Erythroblast (primary cell): ENCODE measurements at regions not wholly inside any gene's neighbourhood (a gene's known extent, or its start where the extent isn't known, plus 50 kb on each side); places are given as distances from the start of the nearest gene placed in this dataset.

Experiments
- DNase-seq, 2 experiments: peaks; one replicate each; lab custom pipeline; 2025; lab: John Stamatoyannopoulos, UW
- GATA1 ChIP-seq: IDR thresholded peaks from 2 replicates; pipeline ENCODE4 v1.6.1; 2011; ENCODE audit warnings: low read depth, mild to moderate bottlenecking, control low read depth, low read length, moderate library complexity
- POLR2A ChIP-seq: IDR thresholded peaks from 2 replicates; pipeline ENCODE4 v1.6.1; 2011; ENCODE audit warnings: mild to moderate bottlenecking, low read length

- TF ChIP-seq POLR2A (no peak), GATA1 (no peak)
- DNase-seq: no peak
Observed at GRCh38 chr1:95426772-95427171, 192.8 kb downstream of the RWDD3 start.

DNA sequence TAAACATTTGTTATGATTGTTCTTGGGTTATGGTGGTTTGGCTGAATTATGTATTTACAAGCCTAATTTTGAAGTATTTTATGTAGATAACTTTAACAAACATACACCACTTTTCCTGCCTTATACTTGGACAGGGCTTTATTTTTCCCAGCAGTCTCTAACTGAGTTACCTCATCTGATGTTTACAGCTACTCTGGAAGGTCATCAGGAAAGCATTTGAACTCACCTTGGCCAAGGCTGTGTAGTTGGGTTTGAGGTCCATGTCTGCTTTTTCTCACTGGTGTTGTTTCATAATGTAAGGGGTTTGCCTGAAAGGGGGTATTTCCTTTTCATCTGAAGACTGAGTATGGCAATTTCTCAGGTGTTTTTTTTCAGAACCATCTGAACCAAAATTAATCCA is 193.5 kb downstream of the RWDD3 start:
- TF ChIP-seq POLR2A: no peak
- no peak for TF ChIP-seq GATA1
- no peak for DNase-seq

GRCh38 chr1:95431235-95431634 is 197.2 kb downstream of the RWDD3 start:
- DNase-seq: no peak
- TF ChIP-seq POLR2A (no peak), GATA1 (no peak)

DNA sequence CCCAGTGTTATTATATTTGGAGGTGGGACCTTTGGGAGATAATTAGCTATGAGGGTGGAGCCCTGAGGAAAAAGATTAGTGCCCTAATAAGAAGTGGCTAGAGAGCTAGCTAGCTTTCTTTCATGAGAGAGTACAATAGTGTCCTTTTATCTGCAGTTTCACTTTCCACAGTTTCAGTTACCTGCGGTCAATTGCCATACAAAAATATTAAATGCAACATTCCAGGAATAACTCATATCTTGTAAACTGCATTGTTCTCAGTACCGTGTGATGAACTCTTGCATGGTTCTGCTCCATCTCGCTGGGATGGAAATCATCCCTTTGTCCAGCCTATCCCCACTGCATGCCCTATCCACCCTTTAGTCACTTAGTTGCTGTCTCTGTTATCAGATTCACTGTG is 201.6 kb downstream of the RWDD3 start:
- TF ChIP-seq POLR2A (no peak), GATA1 (no peak)
- DNase-seq: no peak

DNA sequence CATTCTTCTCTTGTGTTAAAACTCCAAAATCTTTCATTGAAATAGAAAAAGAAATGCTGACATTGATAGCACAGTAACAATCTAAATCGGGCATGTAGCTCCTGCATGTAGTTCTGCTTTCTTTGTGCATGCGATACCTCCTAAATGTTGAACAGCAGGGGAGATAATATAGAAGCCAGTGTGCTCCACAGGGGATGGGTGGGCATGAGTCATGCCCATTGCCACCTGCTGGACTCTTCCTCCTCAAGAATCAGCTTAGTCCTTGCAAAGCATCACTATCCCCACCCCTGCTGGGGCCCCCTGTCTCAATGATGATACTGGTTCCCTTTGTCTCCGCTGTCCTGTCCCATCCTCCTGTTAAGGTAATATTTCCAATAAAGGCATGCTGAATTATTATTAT is 203.0 kb downstream of the RWDD3 start:
- no peak for DNase-seq

GRCh38 chr1:95437781-95438180 is 203.8 kb downstream of the RWDD3 start:
- no peak for DNase-seq
- TF ChIP-seq POLR2A (no peak), GATA1 (no peak)

More for the DNA sequence above, 203.0 kb downstream of the RWDD3 start:
- TF ChIP-seq POLR2A: no peak
- TF ChIP-seq GATA1: no peak

GRCh38 chr1:95438218-95438948 is 204.4 kb downstream of the RWDD3 start:
- TF ChIP-seq GATA1: no peak
- no peak for TF ChIP-seq POLR2A
- no peak for DNase-seq

GRCh38 chr1:95440511-95440910 is 206.5 kb downstream of the RWDD3 start:
- TF ChIP-seq GATA1: no peak
- TF ChIP-seq POLR2A: no peak
- DNase-seq: no peak

GRCh38 chr1:95449516-95449915 is 215.5 kb downstream of the RWDD3 start:
- TF ChIP-seq POLR2A (no peak), GATA1 (no peak)
- DNase-seq: no peak

- DNase-seq: peak; percentile 10 to 22
- TF ChIP-seq POLR2A (no peak), GATA1 (no peak)
Observed at GRCh38 chr1:95451054-95451453, 217.0 kb downstream of the RWDD3 start.

DNA sequence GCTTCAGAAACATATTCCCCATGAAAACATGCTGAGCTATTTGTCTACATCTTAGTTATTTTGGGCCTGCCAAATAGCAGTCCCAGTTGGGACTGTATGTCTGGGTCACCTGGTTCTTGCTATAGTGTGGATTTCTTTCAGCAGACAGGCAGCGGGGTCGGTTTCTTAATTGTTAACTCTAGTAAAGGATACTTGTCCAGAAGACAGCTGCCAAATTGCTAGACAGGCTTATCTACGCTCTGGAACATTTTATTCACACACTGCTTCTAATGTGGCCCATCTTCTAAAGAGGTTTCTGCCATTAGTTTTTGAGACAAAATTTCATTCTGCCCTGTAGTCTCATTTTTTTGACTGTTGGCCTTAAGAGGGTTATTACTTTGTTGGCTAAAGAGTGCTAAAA is 217.9 kb downstream of the RWDD3 start:
- no peak for TF ChIP-seq GATA1
- no peak for TF ChIP-seq POLR2A
- DNase-seq: no peak

DNA sequence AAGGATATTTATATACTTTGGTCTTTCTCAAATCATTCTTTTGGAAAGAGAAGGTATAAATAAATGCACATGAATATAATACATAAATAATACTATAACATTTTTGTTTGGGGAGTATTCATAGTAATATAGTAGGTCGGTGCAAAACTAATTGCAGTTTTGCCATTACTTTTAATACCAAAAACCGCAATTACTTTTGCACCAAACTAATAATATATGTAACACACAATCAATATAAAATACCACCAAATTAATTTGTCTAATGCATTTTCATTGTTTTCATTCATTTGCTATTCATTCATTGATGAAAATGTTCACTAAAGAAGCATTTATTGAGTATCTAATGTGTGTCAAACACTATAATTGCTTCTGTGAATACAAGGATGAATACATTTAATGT is 219.0 kb downstream of the RWDD3 start:
- TF ChIP-seq POLR2A (no peak), GATA1 (no peak)
- DNase-seq: no peak

GRCh38 chr1:95467036-95467435 is 233.0 kb downstream of the RWDD3 start:
- no peak for TF ChIP-seq GATA1
- no peak for TF ChIP-seq POLR2A
- no peak for DNase-seq

DNA sequence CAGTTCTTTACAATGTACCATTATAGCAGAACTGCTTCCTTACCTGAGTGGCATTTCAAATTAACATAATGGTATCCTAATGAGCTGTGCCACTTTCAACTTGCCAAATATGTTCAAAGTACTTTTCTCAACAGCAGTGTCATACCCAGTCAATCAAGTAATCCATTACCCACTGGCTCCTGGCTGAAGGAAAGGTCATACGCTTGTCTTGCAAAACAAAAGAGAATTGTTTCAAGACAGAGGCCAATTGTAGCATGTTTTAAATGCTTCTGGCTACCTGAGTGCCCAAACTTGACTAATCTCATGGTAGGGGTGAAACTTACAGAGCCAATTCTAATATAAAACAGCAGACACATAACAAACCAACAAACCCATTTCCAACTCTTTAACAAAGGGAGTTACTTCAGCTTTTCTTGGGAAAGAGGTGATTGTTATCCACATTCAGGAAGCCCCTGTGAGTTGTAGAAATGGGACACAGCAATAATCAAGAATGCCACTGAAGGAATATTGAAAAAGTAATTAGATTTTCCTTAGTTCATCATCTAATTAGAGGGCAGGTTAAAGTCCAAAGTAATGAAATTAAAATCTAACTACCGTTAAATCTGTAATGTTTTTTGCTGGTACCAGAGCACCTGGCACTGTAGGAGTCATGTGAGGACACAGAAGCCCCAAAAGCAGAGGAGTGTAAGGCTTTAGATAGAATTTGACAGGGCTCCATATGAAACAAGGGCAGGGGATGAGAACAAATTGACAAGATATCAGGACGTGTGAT is 241.9 kb downstream of the RWDD3 start:
- DNase-seq: no peak
- TF ChIP-seq GATA1: no peak
- no peak for TF ChIP-seq POLR2A
